ENCODE measurements at regions not wholly inside any gene's neighbourhood (a gene's known extent, or its start where the extent isn't known, plus 50 kb on each side); places are given as distances from the start of the nearest gene placed in this dataset.

- TF ChIP-seq CTCF (IDR thresholded peaks at IDR 0.05 in 4 of 5, conservative IDR thresholded peaks at IDR 0.05 in 1 of 5) (no peak), POLR2A (IDR thresholded peaks at IDR 0.05) (no peak)
These were observed 472.8 kb upstream of the SLITRK5 start for GRCh38 chr13:87198371-87198770.

All from gastrocnemius medialis (tissue), 4 donors.